NCI-H2196 treated with DMSO at 0.1 percent for 48 hours (cell line): ENCODE measurements at regions not wholly inside any gene's neighbourhood (a gene's known extent, or its start where the extent isn't known, plus 50 kb on each side); places are given as distances from the start of the nearest gene placed in this dataset.

ENCODE experiments used
- DNase-seq: peaks from one replicate; lab custom pipeline; 2025; ENCODE audit not compliant: unreplicated experiment; lab: John Stamatoyannopoulos, UW

GRCh38 chr4:14650127-14650526 is 352.2 kb upstream of the CPEB2 start:
- DNase-seq: no peak

GRCh38 chr4:14652522-14652921 is 349.8 kb upstream of the CPEB2 start:
- DNase-seq: no peak

DNA sequence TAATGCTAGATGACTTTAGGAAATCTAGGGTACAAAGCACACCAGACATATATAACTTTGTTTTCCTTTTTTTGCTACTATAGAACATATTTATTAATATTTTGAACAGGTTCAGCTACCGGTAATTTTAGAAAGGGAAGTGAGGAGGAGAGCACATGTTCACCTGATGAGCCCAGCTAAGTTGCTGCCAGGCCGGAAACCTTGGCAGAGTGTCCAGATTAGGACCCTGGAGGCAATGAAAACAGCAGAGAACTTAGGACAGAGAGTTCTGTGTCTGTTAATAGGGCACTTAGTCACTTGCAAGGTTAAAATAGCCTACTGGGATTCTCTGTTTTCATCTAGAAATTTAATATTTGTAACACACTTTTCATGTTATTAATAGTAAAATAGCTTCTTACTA is 348.9 kb upstream of the CPEB2 start:
- DNase-seq: no peak

GRCh38 chr4:14659286-14659685 is 343.0 kb upstream of the CPEB2 start:
- DNase-seq: no peak

- no peak for DNase-seq
Observed at GRCh38 chr4:14667624-14668151, 334.6 kb upstream of the CPEB2 start.

- DNase-seq: no peak
Observed at GRCh38 chr4:14668296-14668695, 334.0 kb upstream of the CPEB2 start.

GRCh38 chr4:14669371-14669770 is 332.9 kb upstream of the CPEB2 start:
- DNase-seq: no peak

DNA sequence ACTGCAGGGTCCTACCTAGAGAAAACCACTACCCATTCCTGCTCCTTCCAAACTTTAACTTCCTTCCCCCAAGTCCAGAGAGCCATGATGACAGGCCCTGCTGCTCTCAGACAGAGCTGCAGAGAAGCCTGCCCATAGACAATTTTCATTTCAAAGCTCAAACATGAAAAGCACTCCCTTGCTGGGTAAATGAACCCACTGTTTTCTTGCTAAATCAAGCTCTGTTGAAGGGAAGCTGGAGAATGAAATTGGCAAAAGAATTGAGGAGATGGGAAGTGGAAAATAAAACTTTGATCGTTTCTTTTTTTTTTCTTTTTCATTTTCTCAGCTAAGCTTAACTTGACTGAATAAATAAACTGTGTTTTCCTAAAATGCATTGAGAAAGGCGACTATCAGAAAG is 331.1 kb upstream of the CPEB2 start:
- no peak for DNase-seq

DNA sequence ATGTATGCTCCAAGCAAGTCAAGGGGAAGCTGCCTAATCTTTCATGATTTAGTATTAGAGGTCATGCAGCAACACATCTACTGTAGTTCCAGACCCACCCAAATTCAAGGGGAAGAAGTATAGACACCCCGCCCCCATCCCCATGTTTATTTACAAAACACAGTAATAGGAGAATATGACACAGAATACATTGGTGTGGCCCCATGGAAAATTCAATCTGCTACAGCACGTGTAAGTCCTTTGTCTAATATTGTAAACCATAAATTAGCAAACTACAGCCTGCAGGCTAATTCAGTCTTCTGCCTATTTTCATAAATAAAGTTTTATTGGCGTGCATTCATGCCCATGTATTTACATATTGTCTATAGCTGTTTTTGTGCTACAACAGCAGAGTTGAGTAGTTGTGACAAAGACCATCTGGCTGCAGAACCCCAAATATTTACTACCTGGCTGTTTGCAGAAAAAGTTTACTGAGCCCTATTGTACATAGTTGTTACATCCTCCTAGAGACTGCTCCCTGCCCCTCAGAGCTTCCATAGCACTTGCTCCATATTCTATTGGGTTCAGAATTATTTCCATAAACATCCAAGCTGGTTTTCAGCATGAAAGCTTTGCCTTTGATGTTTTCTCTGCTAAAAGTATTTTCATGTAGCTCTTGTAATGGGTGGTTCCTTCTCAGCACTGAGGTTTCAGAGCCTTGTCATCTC is 326.8 kb upstream of the CPEB2 start:
- DNase-seq: no peak

- no peak for DNase-seq
Observed at GRCh38 chr4:14679906-14680305, 322.4 kb upstream of the CPEB2 start.

DNA sequence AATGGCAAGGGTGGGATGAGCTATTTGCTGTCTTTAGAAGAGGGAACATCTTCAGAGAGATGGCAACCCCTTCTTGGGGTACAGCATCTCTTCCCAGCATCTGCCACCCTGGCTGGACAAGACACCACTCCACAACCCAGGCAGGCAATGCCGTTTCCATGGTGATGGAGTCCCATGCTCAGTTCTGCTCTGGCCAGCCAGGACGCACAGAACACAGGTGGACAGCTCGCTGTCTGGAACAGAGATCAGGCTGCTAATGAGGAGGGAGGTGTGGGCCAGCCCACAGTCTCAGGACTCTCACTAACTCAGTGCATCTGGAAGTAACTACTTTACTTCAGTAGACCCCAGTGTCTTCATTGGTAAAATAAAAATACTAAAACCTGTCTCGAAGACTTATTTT is 321.0 kb upstream of the CPEB2 start:
- no peak for DNase-seq

DNA sequence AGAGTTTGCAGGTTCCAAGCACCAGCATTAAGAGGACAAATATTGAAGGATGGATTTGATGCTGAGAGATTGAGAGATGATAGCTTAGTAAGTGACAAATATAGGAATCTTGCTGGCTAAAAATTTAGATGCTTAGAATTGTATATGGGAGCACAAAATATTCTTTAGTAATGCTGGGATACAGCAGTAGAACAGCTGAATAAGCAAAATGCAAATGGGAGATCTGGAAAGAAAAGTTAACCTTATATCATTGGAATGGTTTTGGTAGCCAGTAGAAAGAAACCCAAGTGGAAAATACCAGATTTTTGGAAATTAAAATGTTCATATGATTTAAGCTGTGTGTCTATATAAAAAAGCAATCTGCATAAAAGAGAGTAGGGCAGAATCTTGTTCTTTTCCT is 308.6 kb upstream of the CPEB2 start:
- no peak for DNase-seq

GRCh38 chr4:14695095-14695845 is 307.0 kb upstream of the CPEB2 start:
- no peak for DNase-seq

DNA sequence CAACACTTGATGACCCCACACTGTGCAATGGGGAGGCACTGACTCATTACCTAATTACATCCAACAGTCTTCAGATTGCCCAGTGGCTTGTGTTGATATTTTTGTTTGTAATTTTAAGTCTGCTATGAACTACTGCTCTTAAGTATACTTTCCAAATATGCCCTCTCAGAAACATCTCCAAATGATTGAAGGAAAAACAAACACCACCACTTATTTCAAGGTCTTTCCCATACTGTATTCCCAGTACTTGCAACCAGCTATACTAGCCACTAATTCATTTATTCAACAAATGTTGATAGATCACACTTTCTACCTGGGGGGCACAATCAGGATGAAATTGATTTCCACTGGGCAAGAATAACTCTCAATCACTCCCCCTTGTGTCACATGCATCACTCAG is 302.2 kb upstream of the CPEB2 start:
- no peak for DNase-seq

- DNase-seq: no peak
Observed at GRCh38 chr4:14700544-14700943, 301.7 kb upstream of the CPEB2 start.

DNA sequence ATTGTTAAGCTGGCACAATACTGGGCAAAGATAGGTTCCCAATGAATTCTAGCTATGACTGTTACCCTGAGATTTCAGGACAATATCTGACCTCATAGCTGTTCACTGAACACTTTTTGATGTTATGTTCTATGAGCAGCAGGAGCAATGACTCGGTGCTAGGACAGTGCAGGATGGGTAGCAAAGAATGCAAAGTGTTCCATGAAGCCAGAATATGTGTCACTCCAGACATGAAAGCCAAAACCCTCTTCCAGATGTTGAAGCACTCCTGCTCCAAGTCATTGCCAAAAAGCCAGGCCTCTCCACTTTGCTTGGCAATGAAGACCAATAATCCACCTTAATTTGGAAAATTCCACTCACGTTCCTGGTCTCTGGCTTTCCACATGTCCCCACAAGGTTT is 300.9 kb upstream of the CPEB2 start:
- DNase-seq: no peak

GRCh38 chr4:14701896-14702295 is 300.4 kb upstream of the CPEB2 start:
- no peak for DNase-seq

GRCh38 chr4:14708574-14708973 is 293.7 kb upstream of the CPEB2 start:
- no peak for DNase-seq

- no peak for DNase-seq
Observed at GRCh38 chr4:14711259-14711658, 291.0 kb upstream of the CPEB2 start.

GRCh38 chr4:14716691-14717090 is 285.6 kb upstream of the CPEB2 start:
- no peak for DNase-seq

DNA sequence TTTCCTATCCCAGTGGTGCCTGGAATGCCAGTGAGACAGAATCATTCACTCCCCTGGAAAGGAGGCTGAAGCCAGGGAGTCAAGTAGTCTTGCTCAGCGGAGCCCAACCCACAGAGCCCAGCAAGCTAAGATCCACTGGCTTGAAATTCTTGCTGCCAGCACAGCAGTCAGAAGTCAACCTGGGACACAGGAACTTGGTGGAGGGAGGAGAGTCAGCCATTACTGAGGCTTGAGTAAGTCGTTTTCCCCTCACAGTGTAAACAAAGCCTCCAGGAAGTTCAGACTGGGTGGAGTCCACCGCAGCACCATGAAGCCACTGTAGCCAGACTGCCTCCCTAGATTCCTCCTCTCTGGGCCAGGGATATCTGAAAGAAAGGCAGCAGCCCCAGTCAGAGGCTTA is 283.2 kb upstream of the CPEB2 start:
- DNase-seq: no peak

DNA sequence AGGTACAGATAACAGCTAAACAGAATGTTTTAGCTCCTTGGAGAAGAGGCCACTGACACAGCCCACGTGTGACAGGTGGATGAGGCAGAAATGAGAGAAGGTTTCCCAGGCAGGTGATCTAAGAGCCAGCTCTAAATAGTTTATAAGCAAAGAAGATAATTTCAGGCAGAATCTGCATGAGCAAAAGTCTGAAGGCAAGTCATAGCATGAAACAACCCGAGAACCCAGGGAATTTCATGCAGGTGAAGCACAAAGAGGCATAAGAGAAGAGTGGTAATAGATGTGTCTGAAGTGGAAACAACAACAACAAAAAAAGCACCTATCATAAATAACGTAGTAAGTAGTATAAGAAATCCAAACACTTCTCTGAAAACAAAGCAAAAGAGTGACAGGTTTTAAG is 275.8 kb upstream of the CPEB2 start:
- no peak for DNase-seq
